Cardiac fibroblast (primary cell): ENCODE measurements at regions not wholly inside any gene's neighbourhood (a gene's known extent, or its start where the extent isn't known, plus 50 kb on each side); places are given as distances from the start of the nearest gene placed in this dataset.
"Not testable (repeated sequence)": the region's sequence is repeated elsewhere in the genome, so short reads cannot be mapped to it uniquely, and the experiment has no call there.

Experiments
- DNase-seq, 2 donors: peaks; one replicate each; pipeline versions ENCODE4 v3.0.0 to v3.0.0-alpha.2; 2010; ENCODE audit warnings: low read depth in 2 of 2
- H3K4me3 ChIP-seq, 2 donors: replicated peaks in 1 of 2; 1 replicate in 1 of 2; 2 replicates in 1 of 2; pipeline ENCODE4 v1.5.1; 2011; ENCODE audit warnings: low read depth in 2 of 2, low read length in 2 of 2, mild to moderate bottlenecking in 2 of 2, moderate library complexity in 1 of 2
- CTCF ChIP-seq: IDR thresholded peaks from one replicate; pipeline ENCODE4 v1.5.1; 2011; ENCODE audit warnings: low read depth, mild to moderate bottlenecking, low read length, inconsistent platforms

GRCh38 chr5:60538426-60538825, 161.5 kb downstream of the DEPDC1B start:
- no peak for TF ChIP-seq CTCF
- DNase-seq: no peak
- no peak overlapping the region for H3K4me3 ChIP-seq

GRCh38 chr5:60535951-60536350, 164.0 kb downstream of the DEPDC1B start:
- TF ChIP-seq CTCF: no peak

GRCh38 chr5:60535198-60535597, 164.8 kb downstream of the DEPDC1B start:
- no peak for DNase-seq
- H3K4me3 ChIP-seq: no peak overlapping the region
- no peak for TF ChIP-seq CTCF

More at GRCh38 chr5:60535951-60536350, 164.0 kb downstream of the DEPDC1B start:
- no peak for DNase-seq
- no peak overlapping the region for H3K4me3 ChIP-seq

GRCh38 chr5:60533789-60534188, 166.2 kb downstream of the DEPDC1B start:
- DNase-seq: no peak
- H3K4me3 ChIP-seq: no peak overlapping the region
- no peak for TF ChIP-seq CTCF

GRCh38 chr5:60532796-60533195, 167.2 kb downstream of the DEPDC1B start:
- DNase-seq, H3K4me3 ChIP-seq: not testable (repeated sequence)

- not testable (repeated sequence) for DNase-seq, H3K4me3 ChIP-seq
Measured at GRCh38 chr5:60530144-60530848, 169.7 kb downstream of the DEPDC1B start.

GRCh38 chr5:60529001-60529400, 171.0 kb downstream of the DEPDC1B start:
- no peak for TF ChIP-seq CTCF
- no peak for DNase-seq
- H3K4me3 ChIP-seq: no peak overlapping the region

GRCh38 chr5:60527072-60527471, 172.9 kb downstream of the DEPDC1B start:
- no peak overlapping the region for H3K4me3 ChIP-seq
- TF ChIP-seq CTCF: no peak
- DNase-seq: no peak
